Esophagus squamous epithelium (tissue), 4 donors: ENCODE measurements at regions not wholly inside any gene's neighbourhood (a gene's known extent, or its start where the extent isn't known, plus 50 kb on each side); places are given as distances from the start of the nearest gene placed in this dataset.

Experiments
- CTCF ChIP-seq, 6 experiments: fragments of 450-650 bp in 4 of 6; fragments of 200-600 bp in 2 of 6; sonication (generic) in 2 of 6; IDR thresholded peaks; one replicate each; pipeline ENCODE4 v1.5.1; 2016 to 2019; ENCODE audit warnings: antibody characterized with exemption in 6 of 6, mild to moderate bottlenecking in 4 of 6, moderate library complexity in 4 of 6
- POLR2A ChIP-seq, 4 donors: fragments of 450-650 bp; IDR thresholded peaks; one replicate each; pipeline ENCODE4 v1.6.1; 2017; ENCODE audit warnings: antibody characterized with exemption in 4 of 4, mild to moderate bottlenecking in 4 of 4, moderate library complexity in 3 of 4

- TF ChIP-seq CTCF (IDR thresholded peaks at IDR 0.05) (no peak), POLR2A (IDR thresholded peaks at IDR 0.05) (no peak)
Measured at GRCh38 chr16:61277849-61278248, 758.4 kb downstream of the CDH8 start.
